Endothelial cell of umbilical vein (primary cell): ENCODE measurements at regions not wholly inside any gene's neighbourhood (a gene's known extent, or its start where the extent isn't known, plus 50 kb on each side); places are given as distances from the start of the nearest gene placed in this dataset.

Experiments
- BruUV-seq: library from RNA; stranded (reverse); fragments of 400-500 nt; replicated peaks from 2 replicates; lab custom pipeline; 2021; lab: Mats Ljungman, UMichigan
- CTCF ChIA-PET: fragments of 300-600, 350-600 bp; sonication (Branson Sonifier 250); formaldehyde crosslinking; loops from one replicate; lab custom pipeline; 2021; ENCODE audit warnings: antibody characterized with exemption, inconsistent platforms; lab: Charles Lee
- POLR2A ChIA-PET: fragments of 300-600, 350-600 bp; sonication (Branson Sonifier 250); formaldehyde crosslinking; loops from one replicate; lab custom pipeline; 2021; ENCODE audit warnings: antibody characterized with exemption, inconsistent platforms; lab: Charles Lee
- DNase-seq: peaks from one replicate; pipeline ENCODE4 v3.0.0-alpha.2; 2011; ENCODE audit warnings: low read depth, low spot score
- FAIRE-seq: peaks from 2 replicates; lab custom pipeline; 2011; peaks lifted over from hg19 to GRCh38; lab: Jason Lieb, UNC
- H2AFZ ChIP-seq: 2 replicates; pipeline ENCODE4 v1.6.0; 2012; ENCODE audit warnings: low read depth, low read length, control low read depth, inconsistent platforms
- H3K27ac ChIP-seq: 2 replicates; pipeline ENCODE4 v1.5.1; 2011; ENCODE audit warnings: low read depth, mild to moderate bottlenecking, control low read depth, low read length, moderate library complexity; ENCODE audit not compliant: insufficient read depth
- H3K27me3 ChIP-seq, 2 experiments: 2 replicates each; pipeline versions ENCODE4 v1.6.0 to v1.6.1; 2011; ENCODE audit warnings: low read length in 2 of 2, mixed read lengths in 1 of 2; ENCODE audit not compliant: control insufficient read depth in 2 of 2, insufficient read depth in 2 of 2
- H3K36me3 ChIP-seq, 2 experiments: 2 replicates in 1 of 2; 3 replicates in 1 of 2; pipeline ENCODE4 v1.5.1; 2011; ENCODE audit warnings: low read length in 2 of 2, mild to moderate bottlenecking in 1 of 2, moderate library complexity in 1 of 2; ENCODE audit not compliant: control insufficient read depth in 2 of 2, insufficient read depth in 2 of 2; ENCODE audit errors: extremely low read depth in 1 of 2
- H3K4me1 ChIP-seq: 3 replicates; pipeline ENCODE4 v1.5.1; 2011; ENCODE audit warnings: mild to moderate bottlenecking, low read length; ENCODE audit not compliant: control insufficient read depth, insufficient read depth; ENCODE audit errors: extremely low read depth
- H3K4me2 ChIP-seq: 2 replicates; pipeline ENCODE4 v1.6.1; 2011; ENCODE audit warnings: low read length, control low read depth, mixed read lengths; ENCODE audit not compliant: insufficient read depth
- H3K4me3 ChIP-seq, 3 experiments: fragments of 200-600 bp in 1 of 3; sonication (generic), shearing (Covaris generic) in 1 of 3; replicated peaks in 1 of 3; 2 replicates each; pipeline ENCODE4 v1.5.1; 2011 to 2016; ENCODE audit warnings: control low read depth in 3 of 3, low read length in 3 of 3, mild to moderate bottlenecking in 2 of 3, inconsistent platforms in 1 of 3, low read depth in 1 of 3, moderate library complexity in 1 of 3; ENCODE audit not compliant: insufficient read depth in 1 of 3
- H3K79me2 ChIP-seq: 2 replicates; pipeline ENCODE4 v1.6.0; 2012; ENCODE audit warnings: low read length, inconsistent platforms; ENCODE audit not compliant: control insufficient read depth, insufficient read depth
- H3K9ac ChIP-seq: replicated peaks from 2 replicates; pipeline ENCODE3; 2011; ENCODE audit warnings: low read length, control low read depth; ENCODE audit not compliant: insufficient read depth; ENCODE audit errors: extremely low read depth
- H3K9me1 ChIP-seq: replicated peaks from 3 replicates; pipeline ENCODE4 v1.6.0; 2011; ENCODE audit warnings: mild to moderate bottlenecking, low read length; ENCODE audit not compliant: control insufficient read depth, insufficient read depth; ENCODE audit errors: extremely low read depth
- H3K9me3 ChIP-seq: replicated peaks from 2 replicates; pipeline ENCODE4 v1.5.1; 2012; ENCODE audit warnings: low read length, inconsistent platforms; ENCODE audit not compliant: control insufficient read depth, insufficient read depth
- H4K20me1 ChIP-seq: replicated peaks from 2 replicates; pipeline ENCODE3; 2011; ENCODE audit warnings: mild to moderate bottlenecking, low read length; ENCODE audit not compliant: control insufficient read depth, insufficient read depth; ENCODE audit errors: extremely low read depth
- GATA2 ChIP-seq: IDR thresholded peaks from 2 replicates; pipeline ENCODE4 v1.7.0; 2011; ENCODE audit warnings: low read depth, mild to moderate bottlenecking, moderate library complexity, mixed read lengths, low read length; ENCODE audit not compliant: insufficient read length, insufficient read depth
- JUN ChIP-seq: IDR thresholded peaks from 2 replicates; pipeline ENCODE4 v1.6.1; 2011; ENCODE audit warnings: borderline replicate concordance, low read depth; ENCODE audit not compliant: insufficient read length, insufficient read depth
- MAX ChIP-seq: IDR thresholded peaks from 2 replicates; pipeline ENCODE4 v1.6.1; 2011; ENCODE audit not compliant: insufficient read depth, insufficient read length
- MYC ChIP-seq: IDR thresholded peaks from one replicate; pipeline ENCODE4 v1.6.1; 2011; ENCODE audit warnings: mild to moderate bottlenecking, low read depth, low read length
- POLR2AphosphoS5 ChIP-seq: IDR thresholded peaks from 2 replicates; pipeline ENCODE4 v1.6.1; 2012; ENCODE audit warnings: low read depth, mild to moderate bottlenecking, control low read depth, low read length, moderate library complexity; ENCODE audit not compliant: insufficient read depth
- dilution Hi-C: fragments of 300-500 bp; cut with MboI; formaldehyde crosslinking; loops from one replicate; pipeline ENCODE4 v1.15.0; 2019; ENCODE audit warnings: low sequenced_read_pairs; ENCODE audit not compliant: extremely low pct_ligation_motif_present
- intact Hi-C: fragments of 100-400 bp; cut with micrococcal nuclease; formaldehyde crosslinking; loops from one replicate; pipeline ENCODE4 v1.10.0; 2022

- Histone ChIP-seq H3K36me3 (no peaks in the 10 kb centered on the region), H3K4me2 (no peak overlapping the region), H3K9ac (no peak overlapping the region), H3K4me3 (no peak overlapping the region), H3K9me3 (no peaks in the 10 kb centered on the region), H4K20me1 (no peaks in the 10 kb centered on the region), H3K79me2 (no peaks in the 10 kb centered on the region), H3K27me3 (peaks cover 7 to 11% of the 10 kb centered on the region in 2 experiments), H3K27ac (no peak overlapping the region), H3K4me1 (no peaks in the 10 kb centered on the region), H2AFZ (no peak overlapping the region), H3K9me1 (no peaks in the 10 kb centered on the region)
- no TSS peak for BruUV-seq
- FAIRE-seq = no peak
- ChIA-PET CTCF (no interaction called here), POLR2A (no interaction called here)
- intact Hi-C loops = no loop called here
- dilution Hi-C loops = no loop called here
- TF ChIP-seq JUN (no peak), MYC (no peak)
- DNase-seq = no peak
These were observed 66.4 kb upstream of the SEC61G start for GRCh38 chr7:54825368-54825767.

- Histone ChIP-seq H3K4me1 (no peaks in the 10 kb centered on the region), H3K9me3 (no peaks in the 10 kb centered on the region), H3K36me3 (no peaks in the 10 kb centered on the region), H3K27ac (no peak overlapping the region), H4K20me1 (no peaks in the 10 kb centered on the region), H3K79me2 (no peaks in the 10 kb centered on the region), H3K4me3 (no peak overlapping the region), H3K9ac (no peak overlapping the region), H3K4me2 (no peak overlapping the region), H3K9me1 (no peaks in the 10 kb centered on the region), H3K27me3 (peaks cover 8 to 16% of the 10 kb centered on the region in 2 experiments), H2AFZ (no peak overlapping the region)
- DNase-seq = no peak
- CTCF ChIA-PET = interaction anchor here (1.2 to 1.8 kb wide), 2 partner anchors 11 to 39 kb away, joined by 5 to 6 read pairs; no protein-coding TSS in a partner anchor
- TF ChIP-seq POLR2AphosphoS5 = no peak
- TF ChIP-seq GATA2 = no peak
- TF ChIP-seq MAX = no peak
- no peak for FAIRE-seq
- dilution Hi-C loops (no loop called here), intact Hi-C loops (no loop called here)
- BruUV-seq = no TSS peak
- POLR2A ChIA-PET = no interaction called here
These were observed 68.7 kb upstream of the SEC61G start for GRCh38 chr7:54827734-54828133.
